ENCODE measurements at regions not wholly inside any gene's neighbourhood (a gene's known extent, or its start where the extent isn't known, plus 50 kb on each side); places are given as distances from the start of the nearest gene placed in this dataset.

DNA sequence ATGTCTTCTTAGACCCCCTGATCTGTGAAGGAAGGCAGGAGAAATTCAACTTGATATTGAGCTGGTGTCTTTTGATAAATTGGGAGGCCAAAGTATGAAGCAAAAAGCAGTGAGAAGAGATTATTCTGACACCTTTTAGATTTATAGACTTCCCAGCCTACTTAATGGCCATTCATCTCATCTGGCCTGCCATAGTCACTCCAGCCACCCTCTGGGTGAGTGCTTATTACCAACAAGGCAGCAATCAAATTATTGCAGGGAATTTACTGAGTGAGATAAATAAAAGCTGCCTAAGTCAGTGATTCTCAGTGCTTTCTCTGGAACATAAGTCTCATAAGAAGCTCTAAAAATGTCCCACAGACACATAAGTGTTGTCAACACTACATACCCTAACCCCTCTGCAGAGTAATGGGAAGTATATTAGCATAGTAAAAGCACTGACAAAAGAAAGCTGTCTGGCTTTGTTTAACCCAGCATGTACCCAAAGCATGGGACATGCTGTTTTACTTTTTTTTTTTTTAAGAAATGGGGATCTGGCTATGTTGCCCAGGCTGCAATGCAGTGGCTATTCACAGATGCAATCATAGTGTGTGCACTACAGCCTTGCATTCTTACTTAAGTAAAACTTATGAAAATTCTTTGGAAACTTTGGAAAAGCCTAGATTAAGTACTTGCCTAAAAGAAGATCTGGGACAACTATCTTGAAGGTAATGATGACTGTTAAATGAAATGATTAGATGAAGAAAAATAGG lies 725.3 kb downstream of the TUSC7 start:
- TF ChIP-seq POLR2AphosphoS5 (IDR thresholded peaks at IDR 0.05; ENCODE audit: low read depth, low read length) (no peak), SIN3A (IDR thresholded peaks at IDR 0.05; ENCODE audit: borderline replicate concordance, insufficient read depth, low read length) (no peak)

All from PFSK-1 (cell line).